Stimulated activated CD8-positive, alpha-beta memory T cell treated with anti-CD3 and anti-CD28 coated beads, Interleukin-12 subunit alpha, Interleukin-12 subunit beta, amount 100 ng/mL, for 1 hour (primary cell): ENCODE measurements at regions not wholly inside any gene's neighbourhood (a gene's known extent, or its start where the extent isn't known, plus 50 kb on each side); places are given as distances from the start of the nearest gene placed in this dataset.

Experiments
- DNase-seq: peaks from one replicate; pipeline ENCODE4 v3.0.0-alpha.2; 2020; ENCODE audit warnings: low read depth

GRCh38 chr5:107325866-107326265 is 344.9 kb downstream of the EFNA5 start:
- DNase-seq: no peak

GRCh38 chr5:107324809-107325208 is 345.9 kb downstream of the EFNA5 start:
- no peak for DNase-seq

- DNase-seq: no peak
Measured at GRCh38 chr5:107324071-107324470, 346.7 kb downstream of the EFNA5 start.

- DNase-seq: no peak
Measured at GRCh38 chr5:107323536-107323935, 347.2 kb downstream of the EFNA5 start.

- DNase-seq: no peak
Measured at GRCh38 chr5:107322936-107323335, 347.8 kb downstream of the EFNA5 start.

GRCh38 chr5:107321906-107322305 is 348.8 kb downstream of the EFNA5 start:
- no peak for DNase-seq

GRCh38 chr5:107320846-107321245 is 349.9 kb downstream of the EFNA5 start:
- DNase-seq: no peak

GRCh38 chr5:107320376-107320775 is 350.4 kb downstream of the EFNA5 start:
- no peak for DNase-seq

GRCh38 chr5:107319901-107320300 is 350.8 kb downstream of the EFNA5 start:
- DNase-seq: no peak

GRCh38 chr5:107314330-107314729 is 356.4 kb downstream of the EFNA5 start:
- DNase-seq: no peak

GRCh38 chr5:107313921-107314320 is 356.8 kb downstream of the EFNA5 start:
- no peak for DNase-seq

- DNase-seq: no peak
Measured at GRCh38 chr5:107313098-107313497, 357.6 kb downstream of the EFNA5 start.

GRCh38 chr5:107310181-107310580 is 360.6 kb downstream of the EFNA5 start:
- no peak for DNase-seq

GRCh38 chr5:107306594-107306993 is 364.1 kb downstream of the EFNA5 start:
- no peak for DNase-seq

GRCh38 chr5:107306002-107306401 is 364.7 kb downstream of the EFNA5 start:
- DNase-seq: no peak

GRCh38 chr5:107304684-107305083 is 366.1 kb downstream of the EFNA5 start:
- no peak for DNase-seq

GRCh38 chr5:107303171-107303968 is 367.4 kb downstream of the EFNA5 start:
- no peak for DNase-seq

GRCh38 chr5:107302441-107302840 is 368.3 kb downstream of the EFNA5 start:
- no peak for DNase-seq

GRCh38 chr5:107301999-107302398 is 368.7 kb downstream of the EFNA5 start:
- DNase-seq: no peak

- DNase-seq: no peak
Measured at GRCh38 chr5:107300721-107301327, 369.9 kb downstream of the EFNA5 start.

GRCh38 chr5:107296572-107296971 is 374.2 kb downstream of the EFNA5 start:
- DNase-seq: no peak

GRCh38 chr5:107295914-107296313 is 374.8 kb downstream of the EFNA5 start:
- DNase-seq: no peak

GRCh38 chr5:107294669-107295068 is 376.1 kb downstream of the EFNA5 start:
- no peak for DNase-seq

GRCh38 chr5:107294211-107294550 is 376.6 kb downstream of the EFNA5 start:
- no peak for DNase-seq
